ENCODE measurements at regions not wholly inside any gene's neighbourhood (a gene's known extent, or its start where the extent isn't known, plus 50 kb on each side); places are given as distances from the start of the nearest gene placed in this dataset.

DNA sequence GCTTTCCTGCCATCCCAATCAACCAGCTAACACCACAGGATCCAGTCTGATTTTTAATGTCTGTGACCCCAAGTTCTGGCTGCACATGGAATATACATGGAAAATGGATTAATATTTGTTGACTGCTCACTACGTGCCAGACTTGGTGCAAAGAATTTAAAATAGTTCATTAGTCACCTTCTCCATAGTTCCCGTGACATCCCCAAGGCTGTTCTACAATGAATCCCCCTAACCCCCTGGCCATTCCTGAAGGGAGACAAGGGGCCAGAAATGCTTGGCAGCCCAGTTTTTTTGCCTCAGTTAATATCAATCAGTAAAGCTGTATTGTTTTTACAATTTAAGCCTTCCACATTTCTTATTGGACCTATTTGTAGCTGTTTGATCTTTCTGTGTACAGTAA, 71.0 kb upstream of the ST3GAL5 start:
- TF ChIP-seq EZH2phosphoT487 (IDR thresholded peaks at IDR 0.05; ENCODE audit: insufficient read depth, low read depth) (no peak), EZH2 (IDR thresholded peaks at IDR 0.05; ENCODE audit: insufficient read depth, poor library complexity, severe bottlenecking) (no peak)

All from GM23248 (cell line).